Tibial artery (tissue), 4 donors: ENCODE measurements at regions not wholly inside any gene's neighbourhood (a gene's known extent, or its start where the extent isn't known, plus 50 kb on each side); places are given as distances from the start of the nearest gene placed in this dataset.

ENCODE experiments used
- DNase-seq, 2 donors: peaks; one replicate each; pipeline ENCODE4 v3.0.0-alpha.2; 2019
- H3K27ac ChIP-seq, 2 donors: fragments of 200-600 bp; sonication (generic) in 1 of 2; 1 replicate in 1 of 2; 2 replicates in 1 of 2; pipeline ENCODE4 v1.5.1; 2018 to 2019; ENCODE audit warnings: mild to moderate bottlenecking in 1 of 2
- H3K27me3 ChIP-seq, 2 donors: fragments of 200-600 bp; sonication (generic) in 1 of 2; one replicate each; pipeline versions ENCODE4 v1.5.1 to v1.6.0; 2016 to 2019
- H3K36me3 ChIP-seq, 3 donors: fragments of 200-600 bp; sonication (generic) in 2 of 3; one replicate each; pipeline ENCODE4 v1.5.1; 2016 to 2019; ENCODE audit warnings: mild to moderate bottlenecking in 2 of 3
- H3K4me1 ChIP-seq, 4 donors: fragments of 200-600 bp; sonication (generic) in 2 of 4; 1 replicate in 3 of 4; 2 replicates in 1 of 4; pipeline ENCODE4 v1.5.1; 2016 to 2019
- H3K4me3 ChIP-seq, 2 donors: fragments of 200-600 bp; sonication (generic) in 1 of 2; 1 replicate in 1 of 2; 2 replicates in 1 of 2; pipeline ENCODE4 v1.5.1; 2018 to 2019; ENCODE audit warnings: mild to moderate bottlenecking in 2 of 2
- H3K9me3 ChIP-seq, 3 donors: fragments of 200-600 bp; sonication (generic) in 1 of 3; one replicate each; pipeline ENCODE4 v1.5.1; 2016 to 2019
- CTCF ChIP-seq, 2 experiments: fragments of 200-600 bp in 1 of 2; fragments of 450-650 bp in 1 of 2; IDR thresholded peaks; one replicate each; pipeline ENCODE4 v1.5.1; 2017 to 2019; ENCODE audit warnings: antibody characterized with exemption in 2 of 2, mild to moderate bottlenecking in 1 of 2, moderate library complexity in 1 of 2
- intact Hi-C: fragments of 100-400 bp; cut with DNase I; formaldehyde crosslinking; loops from one replicate; pipeline ENCODE4 v1.15.0; 2023; ENCODE audit warnings: low total_unique reads

GRCh38 chr20:40563296-40563950 is 125.6 kb downstream of the MAFB start:
- H3K4me1 ChIP-seq, result peaks cover 0 to 29% (median 11%) of the 10 kb centered on the region in 4 donors
- DNase-seq, result peak in 1 of 2 donors; percentile 70
- H3K27ac ChIP-seq, result no peak overlapping the region
- H3K9me3 ChIP-seq, result no peaks in the 10 kb centered on the region
- intact Hi-C loops, result no loop called here
- no peaks in the 10 kb centered on the region for H3K36me3 ChIP-seq
- H3K4me3 ChIP-seq, result no peak overlapping the region
- no peaks in the 10 kb centered on the region for H3K27me3 ChIP-seq
- no peak for TF ChIP-seq CTCF (IDR thresholded peaks at IDR 0.05)

DNA sequence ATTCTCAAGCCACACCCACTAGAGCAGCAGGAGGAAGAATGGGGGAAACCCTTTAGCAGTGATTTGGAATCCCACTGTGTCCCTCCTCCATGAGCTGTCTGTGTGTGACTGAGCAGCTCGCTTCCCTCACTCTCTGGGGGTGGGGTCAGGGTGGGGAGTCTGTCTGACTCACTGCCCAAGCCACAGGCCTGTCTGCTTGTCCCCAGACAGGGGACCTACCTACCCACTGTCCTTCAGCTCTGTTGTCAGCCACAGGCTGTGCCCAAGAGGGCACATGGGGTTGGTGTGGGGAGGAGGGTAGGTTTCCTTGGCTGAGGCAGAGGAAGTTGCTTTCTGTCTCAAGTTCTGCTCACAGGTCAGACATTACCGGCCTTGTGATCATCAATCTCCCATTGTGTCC is 127.0 kb downstream of the MAFB start:
- H3K27me3 ChIP-seq, result no peaks in the 10 kb centered on the region
- H3K4me1 ChIP-seq, result peaks cover 0 to 29% (median 11%) of the 10 kb centered on the region in 4 donors
- no peak overlapping the region for H3K4me3 ChIP-seq
- DNase-seq, result no peak
- intact Hi-C loops, result no loop called here
- no peaks in the 10 kb centered on the region for H3K9me3 ChIP-seq
- no peak for TF ChIP-seq CTCF (IDR thresholded peaks at IDR 0.05)
- no peaks in the 10 kb centered on the region for H3K36me3 ChIP-seq
- no peak overlapping the region for H3K27ac ChIP-seq

- H3K27ac ChIP-seq, result no peak overlapping the region
- peaks cover 0 to 29% (median 11%) of the 10 kb centered on the region in 4 donors for H3K4me1 ChIP-seq
- TF ChIP-seq CTCF (IDR thresholded peaks at IDR 0.05), result no peak
- intact Hi-C loops, result no loop called here
- DNase-seq, result no peak
- H3K9me3 ChIP-seq, result no peaks in the 10 kb centered on the region
- H3K27me3 ChIP-seq, result no peaks in the 10 kb centered on the region
- no peak overlapping the region for H3K4me3 ChIP-seq
- no peaks in the 10 kb centered on the region for H3K36me3 ChIP-seq
These were observed 127.8 kb downstream of the MAFB start for GRCh38 chr20:40561187-40561586.

- no peak overlapping the region for H3K27ac ChIP-seq
- intact Hi-C loops, result no loop called here
- DNase-seq, result no peak
These were observed 130.8 kb downstream of the MAFB start for GRCh38 chr20:40558212-40558611.

DNA sequence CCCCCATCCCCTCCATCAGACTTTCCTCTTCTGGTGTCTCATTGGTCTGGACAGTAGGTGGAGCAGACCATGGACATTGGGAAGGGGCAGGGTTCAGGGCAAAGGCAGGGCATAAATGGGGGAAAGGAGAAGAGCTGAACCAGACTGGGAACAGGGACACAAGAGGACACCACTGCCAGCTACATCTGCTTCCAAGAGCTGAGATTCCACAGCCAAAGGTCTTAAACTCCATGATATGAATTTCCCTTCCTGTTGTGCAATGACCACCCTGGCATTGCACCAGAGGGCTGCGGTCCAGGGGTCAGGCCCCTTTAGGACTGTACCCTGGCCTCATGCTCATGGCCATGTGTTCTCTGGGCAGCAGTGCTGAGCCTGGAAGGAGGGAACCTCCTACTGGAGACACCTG is 137.9 kb downstream of the MAFB start:
- TF ChIP-seq CTCF (IDR thresholded peaks at IDR 0.05), result no peak
- Histone ChIP-seq H3K9me3 (peaks cover 0 to 5% (median 4%) of the 10 kb centered on the region in 3 donors), H3K36me3 (no peaks in the 10 kb centered on the region), H3K4me3 (no peak overlapping the region), H3K4me1 (peaks cover 0 to 3% (median 0%) of the 10 kb centered on the region in 4 donors), H3K27ac (no peak overlapping the region), H3K27me3 (peaks cover 0 to 3% of the 10 kb centered on the region in 2 donors)
- intact Hi-C loops, result no loop called here
- DNase-seq, result peak; percentile 45 to 70

More at GRCh38 chr20:40558212-40558611, 130.8 kb downstream of the MAFB start:
- Histone ChIP-seq H3K9me3 (peaks cover 0 to 5% (median 4%) of the 10 kb centered on the region in 3 donors), H3K27me3 (no peaks in the 10 kb centered on the region), H3K36me3 (no peaks in the 10 kb centered on the region), H3K4me3 (no peak overlapping the region), H3K4me1 (peaks cover 0 to 9% (median 2%) of the 10 kb centered on the region in 4 donors)
- TF ChIP-seq CTCF (IDR thresholded peaks at IDR 0.05), result no peak
